PC-3 (cell line): ENCODE measurements at regions not wholly inside any gene's neighbourhood (a gene's known extent, or its start where the extent isn't known, plus 50 kb on each side); places are given as distances from the start of the nearest gene placed in this dataset.

Experiments used
- ATAC-seq: fragments of 200-7000 bp; cut with Tn5 transposase; 2 replicates; pipeline ENCODE4 v1.9.1; 2020; ENCODE audit warnings: mild to moderate bottlenecking, moderate library complexity
- BruUV-seq: library from RNA; stranded (reverse); fragments of 400-500 nt; replicated peaks from 2 replicates; lab custom pipeline; 2021; lab: Mats Ljungman, UMichigan
- CTCF ChIA-PET: fragments of 300-600 bp; sonication (Branson Sonifier 250); formaldehyde crosslinking; loops from one replicate; lab custom pipeline; 2022; ENCODE audit warnings: antibody characterized with exemption; lab: Charles Lee
- POLR2A ChIA-PET: fragments of 300-600 bp; sonication (Branson Sonifier 250); formaldehyde crosslinking; loops from one replicate; lab custom pipeline; 2022; ENCODE audit warnings: antibody characterized with exemption; ENCODE audit not compliant: unreplicated experiment; lab: Charles Lee
- DNase-seq: peaks from one replicate; pipeline ENCODE4 v3.0.0-alpha.2; 2015
- H2AFZ ChIP-seq: fragments of 300-600 bp; sonication (generic); 2 replicates; pipeline ENCODE4 v1.6.0; 2016; ENCODE audit warnings: antibody characterized with exemption, low read length
- H3F3A ChIP-seq: fragments of 300-600 bp; sonication (generic); one replicate; pipeline ENCODE4 v1.6.0; 2017; ENCODE audit warnings: antibody characterized with exemption, low read length, control low read depth, mild to moderate bottlenecking; ENCODE audit not compliant: unreplicated experiment
- H3K27ac ChIP-seq: fragments of 300-600 bp; sonication (generic); 2 replicates; pipeline ENCODE4 v1.5.1; 2016; ENCODE audit warnings: mild to moderate bottlenecking, low read length
- H3K27me3 ChIP-seq: fragments of 300-600 bp; sonication (generic); 2 replicates; pipeline ENCODE4 v1.6.1; 2016; ENCODE audit warnings: low read length, mixed read lengths
- H3K36me3 ChIP-seq: fragments of 300-600 bp; sonication (generic); 2 replicates; pipeline ENCODE4 v1.6.1; 2016; ENCODE audit warnings: low read depth, mixed run types, low read length, mixed read lengths
- H3K4me1 ChIP-seq: fragments of 300-600 bp; sonication (generic); 2 replicates; pipeline ENCODE4 v1.5.1; 2016; ENCODE audit warnings: low read length; ENCODE audit not compliant: insufficient read depth
- H3K4me2 ChIP-seq: fragments of 300-600 bp; sonication (generic); 2 replicates; pipeline ENCODE4 v1.6.0; 2016; ENCODE audit warnings: low read length
- H3K4me3 ChIP-seq: fragments of 300-600 bp; sonication (generic); 2 replicates; pipeline ENCODE4 v1.5.1; 2016; ENCODE audit warnings: mild to moderate bottlenecking, low read length, mixed read lengths
- H3K79me2 ChIP-seq: fragments of 300-600 bp; sonication (generic); 2 replicates; pipeline ENCODE4 v1.6.1; 2017; ENCODE audit warnings: low read length, mixed read lengths
- H3K9ac ChIP-seq: fragments of 300-600 bp; sonication (generic); 2 replicates; pipeline ENCODE4 v1.6.0; 2016; ENCODE audit warnings: mild to moderate bottlenecking, low read length
- H3K9me2 ChIP-seq: fragments of 300-600 bp; sonication (generic); replicated peaks from 2 replicates; pipeline ENCODE4 v1.6.1; 2016; ENCODE audit warnings: mixed run types, low read length, mixed read lengths
- H3K9me3 ChIP-seq: fragments of 300-600 bp; sonication (generic); 2 replicates; pipeline ENCODE4 v1.6.1; 2016; ENCODE audit warnings: low read length, mixed read lengths
- H4K20me1 ChIP-seq: fragments of 300-600 bp; sonication (generic); 2 replicates; pipeline ENCODE4 v1.6.1; 2016; ENCODE audit warnings: low read length, mixed read lengths
- CTCF ChIP-seq: fragments of 300-600 bp; sonication (generic); conservative IDR thresholded peaks from 2 replicates; pipeline ENCODE4 v1.5.1; 2017; ENCODE audit warnings: antibody characterized with exemption, low read depth, mild to moderate bottlenecking, low read length
- EZH2 ChIP-seq: fragments of 300-600 bp; sonication (generic); IDR thresholded peaks from one replicate; pipeline ENCODE4 v1.6.1; 2017; ENCODE audit warnings: antibody characterized with exemption, mild to moderate bottlenecking, low read length; ENCODE audit not compliant: unreplicated experiment
- EZH2phosphoT487 ChIP-seq: fragments of 300-600 bp; sonication (generic); IDR thresholded peaks from 2 replicates; pipeline ENCODE4 v1.6.1; 2018; ENCODE audit warnings: mild to moderate bottlenecking, antibody characterized with exemption, low read length, borderline replicate concordance
- intact Hi-C: fragments of 100-400 bp; cut with micrococcal nuclease; formaldehyde crosslinking; loops from 2 replicates; pipeline ENCODE4 v1.9.0; 2023

- no peaks in the 10 kb centered on the region for H3K9me3 ChIP-seq
- no peak for ATAC-seq
Observed at GRCh38 chr18:2032036-2032435, 539.3 kb downstream of the METTL4 start.

DNA sequence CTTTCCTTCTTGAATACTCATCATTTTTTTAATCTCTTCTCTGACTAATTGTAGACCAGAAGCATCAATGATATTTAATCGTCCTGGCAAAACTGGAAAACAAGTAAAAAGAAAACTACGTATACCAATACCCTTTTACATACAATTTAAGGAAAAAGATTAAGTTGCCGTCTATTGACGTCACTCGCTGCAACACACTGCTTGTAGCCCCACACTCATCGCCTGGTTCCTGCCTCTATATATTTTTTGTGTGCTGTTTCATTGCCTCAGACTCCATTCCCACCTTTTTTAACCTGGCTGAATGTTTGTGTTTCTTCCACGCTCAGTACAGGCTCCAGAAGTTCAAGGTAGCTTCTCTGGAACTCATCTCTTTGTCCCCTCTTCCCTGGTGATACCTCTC is 536.2 kb downstream of the METTL4 start:
- Histone ChIP-seq H3K9ac (no peak overlapping the region), H3K4me3 (no peak overlapping the region), H3K9me3 (no peaks in the 10 kb centered on the region), H3F3A (no peaks in the 10 kb centered on the region), H4K20me1 (no peaks in the 10 kb centered on the region), H3K9me2 (no peaks in the 10 kb centered on the region), H3K4me1 (peaks cover 11% of the 10 kb centered on the region), H3K27ac (no peak overlapping the region), H3K79me2 (no peaks in the 10 kb centered on the region), H3K27me3 (peaks cover 13% of the 10 kb centered on the region; the same call in 1 of the 2 replicates), H2AFZ (no peak overlapping the region), H3K4me2 (no peak overlapping the region), H3K36me3 (no peaks in the 10 kb centered on the region)
- CTCF ChIA-PET = no interaction called here
- DNase-seq (no peak), ATAC-seq (no peak)
- TF ChIP-seq CTCF = no peak
- no peak for TF ChIP-seq EZH2
- TF ChIP-seq EZH2phosphoT487 = no peak
- intact Hi-C loops = no loop called here
- POLR2A ChIA-PET = no interaction called here
- BruUV-seq = no TSS peak

More at GRCh38 chr18:2032036-2032435, 539.3 kb downstream of the METTL4 start:
- H3F3A ChIP-seq = no peaks in the 10 kb centered on the region
- H3K27me3 ChIP-seq = 0 out of 2 replicates have a peak, but pooled peaks cover 7% of the 10 kb centered on the region
- H3K27ac ChIP-seq = no peak overlapping the region
- no peak overlapping the region for H2AFZ ChIP-seq
- H3K4me3 ChIP-seq = no peak overlapping the region
- no peaks in the 10 kb centered on the region for H4K20me1 ChIP-seq
- H3K4me1 ChIP-seq = peaks cover 11% of the 10 kb centered on the region
- H3K9me2 ChIP-seq = no peaks in the 10 kb centered on the region
- H3K4me2 ChIP-seq = no peak overlapping the region
- H3K36me3 ChIP-seq = no peaks in the 10 kb centered on the region
- intact Hi-C loops = no loop called here
- H3K79me2 ChIP-seq = no peaks in the 10 kb centered on the region
- no peak for TF ChIP-seq EZH2phosphoT487
- no peak for TF ChIP-seq EZH2
- DNase-seq = no peak
- CTCF ChIA-PET = no interaction called here
- no TSS peak for BruUV-seq
- H3K9ac ChIP-seq = no peak overlapping the region
- POLR2A ChIA-PET = no interaction called here

GRCh38 chr18:2036086-2036485 is 535.2 kb downstream of the METTL4 start:
- no peaks in the 10 kb centered on the region for H4K20me1 ChIP-seq
- peak overlapping the region; percentile 41 for H3K4me2 ChIP-seq
- H3K9me3 ChIP-seq = no peaks in the 10 kb centered on the region
- POLR2A ChIA-PET = no interaction called here
- intact Hi-C loops = no loop called here
- H3K9me2 ChIP-seq = no peaks in the 10 kb centered on the region
- DNase-seq (peak; percentile 65), ATAC-seq (peak; percentile 98)
- CTCF ChIA-PET = interaction anchor here (0.6 kb wide), 1 partner anchor 1131 kb away, joined by 4 read pairs; no protein-coding TSS in a partner anchor
- no peaks in the 10 kb centered on the region for H3F3A ChIP-seq
- no peak for TF ChIP-seq EZH2phosphoT487
- no peak for TF ChIP-seq CTCF
- TF ChIP-seq EZH2 = no peak
- H3K4me3 ChIP-seq = no peak overlapping the region
- no TSS peak for BruUV-seq
- H3K27ac ChIP-seq = no peak overlapping the region
- H3K4me1 ChIP-seq = peaks cover 11% of the 10 kb centered on the region
- H3K79me2 ChIP-seq = no peaks in the 10 kb centered on the region
- no peaks in the 10 kb centered on the region for H3K36me3 ChIP-seq
- H2AFZ ChIP-seq = no peak overlapping the region
- H3K27me3 ChIP-seq = peaks cover 13% of the 10 kb centered on the region; the same call in 1 of the 2 replicates
- no peak overlapping the region for H3K9ac ChIP-seq
